ENCODE measurements at regions not wholly inside any gene's neighbourhood (a gene's known extent, or its start where the extent isn't known, plus 50 kb on each side); places are given as distances from the start of the nearest gene placed in this dataset.

DNA sequence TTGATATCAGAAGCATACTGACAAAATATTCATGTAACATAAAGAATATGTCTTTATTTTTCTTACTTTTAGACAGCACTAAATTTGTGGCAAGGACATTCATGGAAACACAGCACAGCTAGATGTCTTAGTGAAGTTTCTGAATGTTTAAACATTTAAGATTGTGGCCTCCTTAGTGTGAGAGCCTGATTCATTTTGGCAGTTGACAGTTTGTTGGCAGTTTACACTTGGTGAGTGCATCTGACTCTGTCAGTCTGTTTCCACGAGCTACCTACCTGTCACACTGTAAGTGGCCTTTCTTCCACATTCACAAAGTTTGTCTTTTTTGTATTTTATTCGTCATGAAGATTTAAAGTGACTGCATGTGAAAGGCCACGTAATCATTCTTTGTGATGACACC lies 436.8 kb downstream of the TUSC1 start:
- no peak for TF ChIP-seq ZFX (IDR thresholded peaks at IDR 0.05)
- TF ChIP-seq, protein P1, sequence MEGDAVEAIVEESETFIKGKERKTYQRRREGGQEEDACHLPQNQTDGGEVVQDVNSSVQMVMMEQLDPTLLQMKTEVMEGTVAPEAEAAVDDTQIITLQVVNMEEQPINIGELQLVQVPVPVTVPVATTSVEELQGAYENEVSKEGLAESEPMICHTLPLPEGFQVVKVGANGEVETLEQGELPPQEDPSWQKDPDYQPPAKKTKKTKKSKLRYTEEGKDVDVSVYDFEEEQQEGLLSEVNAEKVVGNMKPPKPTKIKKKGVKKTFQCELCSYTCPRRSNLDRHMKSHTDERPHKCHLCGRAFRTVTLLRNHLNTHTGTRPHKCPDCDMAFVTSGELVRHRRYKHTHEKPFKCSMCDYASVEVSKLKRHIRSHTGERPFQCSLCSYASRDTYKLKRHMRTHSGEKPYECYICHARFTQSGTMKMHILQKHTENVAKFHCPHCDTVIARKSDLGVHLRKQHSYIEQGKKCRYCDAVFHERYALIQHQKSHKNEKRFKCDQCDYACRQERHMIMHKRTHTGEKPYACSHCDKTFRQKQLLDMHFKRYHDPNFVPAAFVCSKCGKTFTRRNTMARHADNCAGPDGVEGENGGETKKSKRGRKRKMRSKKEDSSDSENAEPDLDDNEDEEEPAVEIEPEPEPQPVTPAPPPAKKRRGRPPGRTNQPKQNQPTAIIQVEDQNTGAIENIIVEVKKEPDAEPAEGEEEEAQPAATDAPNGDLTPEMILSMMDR (conservative IDR thresholded peaks at IDR 0.05), result no peak
- H3K27ac ChIP-seq, result no peak overlapping the region

DNA sequence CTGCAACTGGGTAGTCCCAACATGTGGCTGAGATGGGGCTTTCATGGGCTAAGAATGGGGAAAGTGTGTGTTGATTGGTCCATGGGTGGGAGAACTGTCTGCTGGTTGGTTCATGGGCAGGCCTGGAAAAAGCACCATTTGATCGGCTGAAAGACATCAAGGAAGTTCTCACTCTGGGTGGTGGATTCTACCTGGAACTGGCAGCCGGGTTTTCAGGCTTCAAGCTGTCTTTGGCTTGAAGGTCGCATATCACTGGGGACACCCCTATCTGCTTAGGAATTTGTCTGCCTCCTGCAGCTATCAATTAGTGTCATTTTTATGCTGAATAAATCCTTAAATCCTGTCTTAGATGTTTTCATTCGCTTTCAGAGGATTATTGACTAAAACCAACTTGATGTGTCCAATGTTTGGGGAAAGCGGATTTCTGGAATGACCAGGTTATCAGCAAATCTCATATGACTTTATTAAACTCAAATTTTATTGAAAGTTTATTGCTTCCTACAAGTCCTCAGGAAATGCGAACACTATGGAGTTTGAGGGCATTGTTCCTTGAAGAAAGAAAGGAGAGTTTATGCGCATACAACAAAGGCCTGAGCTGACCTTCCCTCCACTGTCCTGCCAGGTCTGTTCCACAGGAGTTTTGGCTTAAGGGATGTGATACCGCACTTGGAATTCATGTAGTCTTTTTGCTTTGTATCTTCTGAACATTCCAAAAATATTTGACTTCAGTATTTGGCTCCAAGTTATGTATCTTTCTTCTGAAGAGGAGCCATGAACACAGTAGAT lies 451.1 kb downstream of the TUSC1 start:
- TF ChIP-seq, protein P1 (conservative IDR thresholded peaks at IDR 0.05), result no peak
- TF ChIP-seq ZFX (IDR thresholded peaks at IDR 0.05), result no peak
- H3K27ac ChIP-seq, result no peak overlapping the region

DNA sequence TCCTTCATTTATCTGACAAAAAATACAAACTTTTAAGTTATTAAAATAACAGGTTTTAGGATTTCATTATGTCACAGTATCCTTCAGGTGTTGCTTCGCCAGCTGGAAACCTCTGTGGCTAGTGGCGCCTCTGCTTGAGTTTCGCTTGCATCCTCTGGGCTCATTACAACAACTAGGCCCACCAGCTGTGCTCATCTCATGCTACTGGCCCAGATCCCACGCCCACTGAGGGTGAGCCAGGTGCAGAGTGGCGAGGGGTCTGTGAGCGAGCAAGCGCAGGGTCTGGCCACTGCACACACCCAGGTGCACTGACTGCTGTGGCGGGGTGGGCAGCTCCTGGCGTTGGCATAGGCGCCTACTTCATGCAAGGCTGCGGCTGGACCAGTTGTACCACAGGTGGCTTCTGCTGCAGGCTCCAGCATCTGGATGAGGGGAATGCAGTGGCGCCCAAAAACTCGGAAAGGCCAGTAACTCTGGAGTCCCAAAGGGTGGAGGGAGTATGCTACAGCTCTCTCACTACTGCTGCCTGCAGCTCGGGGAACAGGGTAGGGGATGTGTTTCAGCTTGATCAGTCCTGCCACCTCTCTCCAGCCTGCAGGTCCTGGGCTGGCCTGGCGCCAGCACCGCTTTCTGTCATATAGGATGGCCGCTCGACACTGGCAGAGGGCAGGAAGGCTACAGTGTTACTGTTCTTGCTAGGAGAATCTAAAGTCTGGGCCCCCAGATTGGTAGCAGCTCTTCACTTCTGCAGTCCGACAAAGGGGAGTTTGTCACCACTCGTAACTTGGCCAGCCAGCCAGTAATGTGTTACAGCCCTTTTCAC lies 452.1 kb downstream of the TUSC1 start:
- H3K27ac ChIP-seq, result no peak overlapping the region
- TF ChIP-seq ZFX (IDR thresholded peaks at IDR 0.05), result no peak
- TF ChIP-seq, protein P1 (conservative IDR thresholded peaks at IDR 0.05), result no peak

DNA sequence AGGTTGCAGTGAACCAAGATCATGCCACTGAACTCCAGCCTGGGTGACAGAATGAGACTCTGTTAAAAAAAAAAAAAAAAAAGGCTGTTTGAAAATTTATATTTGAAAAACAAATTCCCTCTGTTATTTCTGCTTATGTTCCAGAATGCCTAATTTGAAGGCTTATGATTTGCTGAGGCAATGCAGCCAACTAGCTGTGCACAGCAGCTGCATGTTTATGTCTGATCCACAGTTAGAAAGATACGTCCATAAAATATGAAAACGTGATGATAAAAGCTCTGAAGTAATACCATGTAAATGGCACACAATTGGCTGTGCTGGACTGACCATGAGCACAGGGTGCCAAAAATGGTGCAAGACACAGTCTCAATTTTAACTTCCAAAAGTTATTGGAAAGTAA lies 453.2 kb downstream of the TUSC1 start:
- H3K27ac ChIP-seq, result no peak overlapping the region

DNA sequence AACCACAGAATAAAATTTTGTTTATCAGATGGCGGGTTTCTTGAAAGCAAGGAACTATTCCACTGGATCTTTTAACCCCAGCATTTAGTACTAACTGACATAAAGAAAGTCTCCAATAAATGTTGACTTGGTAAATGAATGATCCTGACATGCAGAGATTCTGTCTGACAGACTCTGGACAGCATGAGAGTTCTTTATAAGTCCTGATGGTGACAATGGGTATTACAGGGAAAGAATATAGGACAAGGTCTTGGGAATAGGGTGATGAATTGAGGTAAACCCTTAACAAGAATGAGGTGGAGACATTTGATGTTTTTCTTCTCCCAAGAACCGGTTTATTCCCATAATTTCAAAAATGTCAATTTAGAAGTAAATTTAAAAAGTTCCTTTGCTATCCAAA lies 453.9 kb downstream of the TUSC1 start:
- H3K27ac ChIP-seq, result no peak overlapping the region
- TF ChIP-seq, protein P1 (conservative IDR thresholded peaks at IDR 0.05), result no peak; the same call in 1 of the 2 replicates
- TF ChIP-seq ZFX (IDR thresholded peaks at IDR 0.05), result no peak

More for the DNA sequence above, 453.2 kb downstream of the TUSC1 start:
- TF ChIP-seq ZFX (IDR thresholded peaks at IDR 0.05), result no peak
- TF ChIP-seq, protein P1 (conservative IDR thresholded peaks at IDR 0.05), result no peak

DNA sequence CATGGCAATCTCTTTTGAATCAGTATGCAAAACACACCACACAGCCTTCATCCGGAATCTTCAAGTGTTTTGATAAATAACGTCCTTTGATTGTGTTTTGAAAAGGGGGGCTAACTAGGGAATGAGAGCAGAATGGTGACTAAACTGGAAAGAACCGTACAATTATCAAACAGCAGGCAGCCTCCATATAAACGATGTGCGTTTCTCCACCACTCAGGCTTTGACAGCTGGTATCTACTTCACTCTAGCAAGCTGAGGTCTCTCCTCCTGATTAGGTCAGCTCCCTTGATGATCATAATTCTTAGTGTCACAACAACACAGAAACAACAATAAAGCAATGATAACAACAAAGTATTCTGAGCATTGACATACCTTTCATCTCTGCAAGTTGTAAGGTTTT lies 465.9 kb downstream of the TUSC1 start:
- TF ChIP-seq, protein P1 (conservative IDR thresholded peaks at IDR 0.05), result no peak
- no peak for TF ChIP-seq ZFX (IDR thresholded peaks at IDR 0.05)
- H3K27ac ChIP-seq, result no peak overlapping the region

Measured in C4-2B (cell line).